ENCODE measurements at regions not wholly inside any gene's neighbourhood (a gene's known extent, or its start where the extent isn't known, plus 50 kb on each side); places are given as distances from the start of the nearest gene placed in this dataset.
"Not testable (repeated sequence)": the region's sequence is repeated elsewhere in the genome, so short reads cannot be mapped to it uniquely, and the experiment has no call there.

GRCh38 chr7:25684360-25684759 lies 456.1 kb upstream of the NPVF start:
- ATAC-seq, result no peak
- Mint-ChIP-seq H3K4me1 (ENCODE audit: low read depth in 2 of 2) (no peaks in the 10 kb centered on the region), H3K9me3 (no peaks in the 10 kb centered on the region), H3K27ac (no peak overlapping the region), H3K27me3 (peaks cover 8 to 14% of the 10 kb centered on the region in 2 donors), H3K4me3 (no peak overlapping the region), H3K36me3 (no peaks in the 10 kb centered on the region)
- no peak for DNase-seq (ENCODE audit: low spot score)

GRCh38 chr7:25686493-25686892 lies 458.2 kb upstream of the NPVF start:
- H3K4me1 Mint-ChIP-seq (ENCODE audit: low read depth in 2 of 2), result no peaks in the 10 kb centered on the region
- H3K4me3 Mint-ChIP-seq, result no peak overlapping the region
- ATAC-seq, result no peak
- H3K27me3 Mint-ChIP-seq, result peaks cover 8 to 14% of the 10 kb centered on the region in 2 donors
- DNase-seq (ENCODE audit: low spot score), result no peak
- no peaks in the 10 kb centered on the region for H3K9me3 Mint-ChIP-seq
- H3K36me3 Mint-ChIP-seq, result no peaks in the 10 kb centered on the region
- H3K27ac Mint-ChIP-seq, result no peak overlapping the region

- H3K27ac Mint-ChIP-seq, result no peak overlapping the region
- no peaks in the 10 kb centered on the region for H3K4me1 Mint-ChIP-seq (ENCODE audit: low read depth in 2 of 2)
- no peak for DNase-seq (ENCODE audit: low spot score)
- no peaks in the 10 kb centered on the region for H3K36me3 Mint-ChIP-seq
- no peak for ATAC-seq
- H3K4me3 Mint-ChIP-seq, result no peak overlapping the region
- H3K9me3 Mint-ChIP-seq, result no peaks in the 10 kb centered on the region
- H3K27me3 Mint-ChIP-seq, result peaks cover 4 to 24% of the 10 kb centered on the region in 2 donors
These were observed 457.8 kb upstream of the NFE2L3 start for GRCh38 chr7:25694211-25694610.

- no peak for DNase-seq (ENCODE audit: low spot score)
- no peak for ATAC-seq
- H3K27ac Mint-ChIP-seq, result no peak overlapping the region
- no peaks in the 10 kb centered on the region for H3K4me1 Mint-ChIP-seq (ENCODE audit: low read depth in 2 of 2)
- peaks cover 4 to 24% of the 10 kb centered on the region in 2 donors for H3K27me3 Mint-ChIP-seq
- H3K36me3 Mint-ChIP-seq, result no peaks in the 10 kb centered on the region
- no peaks in the 10 kb centered on the region for H3K9me3 Mint-ChIP-seq
- H3K4me3 Mint-ChIP-seq, result no peak overlapping the region
These were observed 457.3 kb upstream of the NFE2L3 start for GRCh38 chr7:25694699-25695098.

- ATAC-seq (no peak), DNase-seq (ENCODE audit: low spot score) (no peak)
- Mint-ChIP-seq H3K4me3 (no peak overlapping the region), H3K27me3 (peaks cover 4 to 24% of the 10 kb centered on the region in 2 donors), H3K27ac (no peak overlapping the region), H3K4me1 (ENCODE audit: low read depth in 2 of 2) (no peaks in the 10 kb centered on the region), H3K36me3 (no peaks in the 10 kb centered on the region), H3K9me3 (no peaks in the 10 kb centered on the region)
These were observed 455.4 kb upstream of the NFE2L3 start for GRCh38 chr7:25696571-25696970.

- no peaks in the 10 kb centered on the region for H3K9me3 Mint-ChIP-seq
- peaks cover 2 to 24% of the 10 kb centered on the region in 2 donors for H3K27me3 Mint-ChIP-seq
- DNase-seq (ENCODE audit: low spot score), result no peak
- H3K4me1 Mint-ChIP-seq (ENCODE audit: low read depth in 2 of 2), result no peaks in the 10 kb centered on the region
- no peaks in the 10 kb centered on the region for H3K36me3 Mint-ChIP-seq
- no peak for ATAC-seq
- no peak overlapping the region for H3K27ac Mint-ChIP-seq
- H3K4me3 Mint-ChIP-seq, result no peak overlapping the region
These were observed 453.4 kb upstream of the NFE2L3 start for GRCh38 chr7:25698451-25699113.

GRCh38 chr7:25700141-25700540 lies 451.9 kb upstream of the NFE2L3 start:
- not testable (repeated sequence) for H3K36me3 Mint-ChIP-seq; H3K27ac Mint-ChIP-seq; H3K9me3 Mint-ChIP-seq; H3K4me1 Mint-ChIP-seq (ENCODE audit: low read depth in 2 of 2); ATAC-seq; H3K4me3 Mint-ChIP-seq; DNase-seq (ENCODE audit: low spot score)
- H3K27me3 Mint-ChIP-seq, result peaks cover 6 to 17% of the 10 kb centered on the region in 2 donors

- no peak overlapping the region for H3K27ac Mint-ChIP-seq
- DNase-seq (ENCODE audit: low spot score), result no peak
These were observed 447.6 kb upstream of the NFE2L3 start for GRCh38 chr7:25704413-25704812.

GRCh38 chr7:25706764-25707163 lies 445.2 kb upstream of the NFE2L3 start:
- Mint-ChIP-seq H3K4me3 (no peak overlapping the region), H3K9me3 (peaks cover 4% of the 10 kb centered on the region), H3K27ac (no peak overlapping the region), H3K27me3 (peaks cover 6 to 10% of the 10 kb centered on the region in 2 donors), H3K4me1 (ENCODE audit: low read depth in 2 of 2) (no peaks in the 10 kb centered on the region), H3K36me3 (no peaks in the 10 kb centered on the region)
- DNase-seq (ENCODE audit: low spot score) (no peak), ATAC-seq (no peak)

More at GRCh38 chr7:25704413-25704812, 447.6 kb upstream of the NFE2L3 start:
- Mint-ChIP-seq H3K36me3 (no peaks in the 10 kb centered on the region), H3K9me3 (peaks cover 4% of the 10 kb centered on the region), H3K27me3 (peaks cover 6 to 10% of the 10 kb centered on the region in 2 donors), H3K4me1 (ENCODE audit: low read depth in 2 of 2) (no peaks in the 10 kb centered on the region), H3K4me3 (no peak overlapping the region)
- ATAC-seq, result no peak

GRCh38 chr7:25707768-25708620 lies 444.0 kb upstream of the NFE2L3 start:
- Mint-ChIP-seq H3K9me3 (peaks cover 4% of the 10 kb centered on the region), H3K27me3 (peaks cover 6 to 10% of the 10 kb centered on the region in 2 donors), H3K4me1 (ENCODE audit: low read depth in 2 of 2) (no peaks in the 10 kb centered on the region), H3K36me3 (no peaks in the 10 kb centered on the region), H3K4me3 (no peak overlapping the region), H3K27ac (no peak overlapping the region)
- ATAC-seq, result no peak
- DNase-seq (ENCODE audit: low spot score), result no peak

- Mint-ChIP-seq H3K4me1 (ENCODE audit: low read depth in 2 of 2) (no peaks in the 10 kb centered on the region), H3K27me3 (peaks cover 12 to 14% of the 10 kb centered on the region in 2 donors), H3K9me3 (no peaks in the 10 kb centered on the region)
These were observed 441.0 kb upstream of the NFE2L3 start for GRCh38 chr7:25710959-25711358.

GRCh38 chr7:25711940-25712339 lies 440.1 kb upstream of the NFE2L3 start:
- H3K4me3 Mint-ChIP-seq, result no peak overlapping the region
- no peak overlapping the region for H3K27ac Mint-ChIP-seq
- no peaks in the 10 kb centered on the region for H3K9me3 Mint-ChIP-seq
- ATAC-seq (no peak), DNase-seq (ENCODE audit: low spot score) (no peak)
- no peaks in the 10 kb centered on the region for H3K4me1 Mint-ChIP-seq (ENCODE audit: low read depth in 2 of 2)
- no peaks in the 10 kb centered on the region for H3K36me3 Mint-ChIP-seq
- peaks cover 12 to 15% of the 10 kb centered on the region in 2 donors for H3K27me3 Mint-ChIP-seq

More at GRCh38 chr7:25710959-25711358, 441.0 kb upstream of the NFE2L3 start:
- DNase-seq (ENCODE audit: low spot score) (no peak), ATAC-seq (no peak)
- Mint-ChIP-seq H3K27ac (no peak overlapping the region), H3K36me3 (no peaks in the 10 kb centered on the region), H3K4me3 (no peak overlapping the region)

- H3K27ac Mint-ChIP-seq, result no peak overlapping the region
- no peak for ATAC-seq
- H3K4me1 Mint-ChIP-seq (ENCODE audit: low read depth in 2 of 2), result no peaks in the 10 kb centered on the region
- H3K27me3 Mint-ChIP-seq, result peaks cover 15 to 21% of the 10 kb centered on the region in 2 donors
- no peak overlapping the region for H3K4me3 Mint-ChIP-seq
- no peaks in the 10 kb centered on the region for H3K36me3 Mint-ChIP-seq
- no peak for DNase-seq (ENCODE audit: low spot score)
- H3K9me3 Mint-ChIP-seq, result no peaks in the 10 kb centered on the region
These were observed 439.5 kb upstream of the NFE2L3 start for GRCh38 chr7:25712500-25712899.

- H3K4me1 Mint-ChIP-seq (ENCODE audit: low read depth in 2 of 2), result no peaks in the 10 kb centered on the region
- H3K27me3 Mint-ChIP-seq, result peaks cover 9 to 16% of the 10 kb centered on the region in 2 donors
- H3K27ac Mint-ChIP-seq, result no peak overlapping the region
- H3K9me3 Mint-ChIP-seq, result no peaks in the 10 kb centered on the region
- DNase-seq (ENCODE audit: low spot score) (no peak), ATAC-seq (no peak)
- H3K36me3 Mint-ChIP-seq, result no peaks in the 10 kb centered on the region
- H3K4me3 Mint-ChIP-seq, result no peak overlapping the region
These were observed 438.0 kb upstream of the NFE2L3 start for GRCh38 chr7:25714013-25714412.
